ENCODE measurements at regions not wholly inside any gene's neighbourhood (a gene's known extent, or its start where the extent isn't known, plus 50 kb on each side); places are given as distances from the start of the nearest gene placed in this dataset.
A peak's percentile ranks its signal among the peaks of the same experiment; 100 is the strongest.

DNA sequence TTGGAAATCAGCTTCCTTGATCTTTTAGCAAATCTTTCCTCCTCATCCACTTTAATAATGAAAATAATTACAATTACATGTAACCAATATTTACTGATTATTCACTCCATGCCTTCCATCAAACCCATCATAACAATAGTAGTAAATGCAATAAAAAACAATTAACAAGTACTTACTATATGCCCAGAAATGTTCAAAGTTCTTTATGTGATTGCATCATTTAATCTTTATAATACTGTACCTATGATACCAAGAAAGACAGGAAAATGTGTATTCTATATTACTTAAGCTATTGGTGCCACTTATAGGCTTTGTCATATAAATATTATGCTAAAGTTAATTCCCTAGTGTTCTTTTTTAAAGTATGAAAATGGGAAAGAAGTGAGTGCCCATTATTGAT, 210.2 kb upstream of the PKDCC start:
- TF ChIP-seq, protein P1, sequence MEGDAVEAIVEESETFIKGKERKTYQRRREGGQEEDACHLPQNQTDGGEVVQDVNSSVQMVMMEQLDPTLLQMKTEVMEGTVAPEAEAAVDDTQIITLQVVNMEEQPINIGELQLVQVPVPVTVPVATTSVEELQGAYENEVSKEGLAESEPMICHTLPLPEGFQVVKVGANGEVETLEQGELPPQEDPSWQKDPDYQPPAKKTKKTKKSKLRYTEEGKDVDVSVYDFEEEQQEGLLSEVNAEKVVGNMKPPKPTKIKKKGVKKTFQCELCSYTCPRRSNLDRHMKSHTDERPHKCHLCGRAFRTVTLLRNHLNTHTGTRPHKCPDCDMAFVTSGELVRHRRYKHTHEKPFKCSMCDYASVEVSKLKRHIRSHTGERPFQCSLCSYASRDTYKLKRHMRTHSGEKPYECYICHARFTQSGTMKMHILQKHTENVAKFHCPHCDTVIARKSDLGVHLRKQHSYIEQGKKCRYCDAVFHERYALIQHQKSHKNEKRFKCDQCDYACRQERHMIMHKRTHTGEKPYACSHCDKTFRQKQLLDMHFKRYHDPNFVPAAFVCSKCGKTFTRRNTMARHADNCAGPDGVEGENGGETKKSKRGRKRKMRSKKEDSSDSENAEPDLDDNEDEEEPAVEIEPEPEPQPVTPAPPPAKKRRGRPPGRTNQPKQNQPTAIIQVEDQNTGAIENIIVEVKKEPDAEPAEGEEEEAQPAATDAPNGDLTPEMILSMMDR (IDR thresholded peaks at IDR 0.05 in 8 of 11, conservative IDR thresholded peaks at IDR 0.05 in 3 of 11): no peak
- TF ChIP-seq POLR2A (IDR thresholded peaks at IDR 0.05) (no peak), POLR2AphosphoS5 (IDR thresholded peaks at IDR 0.05) (no peak)
- no peaks in the 10 kb centered on the region for H3K9me3 ChIP-seq
- H3K36me3 ChIP-seq: no peaks in the 10 kb centered on the region
- DNase-seq: no peak
- intact Hi-C loops (cut with DNase I; ENCODE audit: low total_unique reads): no loop called here
- peaks cover 0 to 39% (median 3%) of the 10 kb centered on the region in 7 donors for H3K27me3 ChIP-seq (replicated peaks in 1 of 7)
- no peak overlapping the region for H3K27ac ChIP-seq
- no peak overlapping the region for H3K4me3 ChIP-seq
- H3K4me1 ChIP-seq: peaks cover 5 to 17% (median 14%) of the 10 kb centered on the region in 6 donors

DNA sequence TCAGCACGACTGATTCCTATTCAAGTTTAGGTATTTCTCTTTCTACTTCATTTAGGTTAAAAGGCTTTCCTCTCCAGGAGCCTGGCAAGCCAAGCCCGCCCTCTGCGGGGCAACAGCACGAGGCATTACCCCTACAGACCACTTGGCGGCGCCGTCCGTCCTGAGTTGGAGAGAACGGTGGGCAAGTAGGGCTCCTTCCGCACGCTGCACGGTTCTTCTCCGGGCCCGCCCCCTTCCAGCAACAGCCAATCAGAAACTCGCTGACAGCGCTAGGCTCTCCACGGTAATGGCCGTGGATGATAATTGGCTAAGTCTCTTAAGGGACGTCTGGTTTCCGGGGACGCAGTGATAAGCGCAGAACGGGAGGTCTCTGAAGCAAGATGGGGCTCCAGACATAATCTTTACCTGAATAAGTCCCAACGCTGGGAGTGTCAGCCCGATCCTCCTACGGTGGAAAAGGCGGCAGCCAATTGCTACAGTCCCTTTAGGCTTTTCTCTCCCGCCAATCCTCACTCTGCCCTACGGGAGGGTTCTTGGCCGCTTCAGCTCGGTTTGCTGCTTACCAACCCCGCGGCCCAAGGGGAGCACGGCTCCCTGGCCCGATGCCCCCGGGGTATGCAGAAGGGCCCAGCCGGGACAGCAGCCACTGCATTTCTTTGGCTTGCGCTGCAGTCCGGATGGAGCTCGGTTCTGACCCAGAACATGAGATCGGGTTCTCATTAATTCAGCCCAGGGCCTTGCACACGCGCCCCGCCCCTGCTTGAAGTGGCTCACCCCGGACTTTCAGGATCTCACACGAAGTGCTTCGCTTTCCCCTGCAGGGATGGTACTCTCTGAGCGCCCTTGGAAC, 206.9 kb upstream of the PKDCC start:
- Histone ChIP-seq H3K27me3 (replicated peaks in 1 of 7) (peaks cover 0 to 39% (median 3%) of the 10 kb centered on the region in 7 donors), H3K36me3 (no peaks in the 10 kb centered on the region)

DNA sequence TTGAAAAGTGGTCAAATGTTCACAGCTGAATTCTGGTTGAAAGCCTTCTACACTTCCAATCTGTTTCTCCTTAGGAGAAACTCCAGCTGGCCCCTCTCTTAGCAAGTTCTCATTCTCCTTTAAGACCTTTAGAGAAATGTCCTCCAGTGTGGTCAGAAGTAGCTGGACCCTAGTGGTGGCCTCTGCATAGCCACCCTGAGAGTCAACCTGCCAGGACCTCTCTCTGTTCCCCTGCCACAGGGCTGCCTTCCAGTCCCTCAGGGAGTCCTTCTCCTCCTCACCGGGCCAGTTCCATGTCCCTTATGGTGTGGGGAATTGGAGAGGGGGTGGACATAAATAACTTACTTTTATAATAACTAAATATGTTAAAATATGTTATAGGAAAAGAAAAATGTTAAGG, 200.9 kb upstream of the PKDCC start:
- no peaks in the 10 kb centered on the region for H3K36me3 ChIP-seq
- H3K27ac ChIP-seq: no peak overlapping the region
- intact Hi-C loops (cut with DNase I; ENCODE audit: low total_unique reads): no loop called here
- no peak for DNase-seq
- H3K4me1 ChIP-seq: peaks cover 0 to under 1% (median 0%) of the 10 kb centered on the region in 6 donors
- WGBS, 5 donors: 34 to 90% (median 75%) methylated on average over 1 of the region's 1 CpG
- no peaks in the 10 kb centered on the region for H3K9me3 ChIP-seq
- no peak for TF ChIP-seq POLR2AphosphoS5 (IDR thresholded peaks at IDR 0.05)
- TF ChIP-seq, protein P1 (IDR thresholded peaks at IDR 0.05 in 8 of 11, conservative IDR thresholded peaks at IDR 0.05 in 3 of 11): no peak
- no peak for TF ChIP-seq POLR2A (IDR thresholded peaks at IDR 0.05)
- peaks cover 0 to 55% (median 0%) of the 10 kb centered on the region in 7 donors for H3K27me3 ChIP-seq (replicated peaks in 1 of 7)
- no peak overlapping the region for H3K4me3 ChIP-seq

More for the DNA sequence above, 206.9 kb upstream of the PKDCC start:
- Histone ChIP-seq H3K27ac (peak overlapping the region; percentile 64 to 92 (median 86)), H3K4me3 (peak overlapping the region; percentile 57 to 84 (median 68)), H3K9me3 (no peaks in the 10 kb centered on the region), H3K4me1 (peaks cover 5 to 17% (median 14%) of the 10 kb centered on the region in 6 donors)
- TF ChIP-seq POLR2AphosphoS5 (IDR thresholded peaks at IDR 0.05): peak; percentile 73 to 90 (median 76)
- TF ChIP-seq, protein P1 (IDR thresholded peaks at IDR 0.05 in 8 of 11, conservative IDR thresholded peaks at IDR 0.05 in 3 of 11): peak; percentile 93 to 99 (median 97)
- peak in 2 of 3 donors; percentile 32 to 68 for TF ChIP-seq POLR2A (IDR thresholded peaks at IDR 0.05)
- intact Hi-C loops (cut with DNase I; ENCODE audit: low total_unique reads): no loop called here
- WGBS, 5 donors: 0 to 2% (median 1%) methylated on average over 45 to 48 of the region's 48 CpGs
- DNase-seq: peak; percentile 98

DNA sequence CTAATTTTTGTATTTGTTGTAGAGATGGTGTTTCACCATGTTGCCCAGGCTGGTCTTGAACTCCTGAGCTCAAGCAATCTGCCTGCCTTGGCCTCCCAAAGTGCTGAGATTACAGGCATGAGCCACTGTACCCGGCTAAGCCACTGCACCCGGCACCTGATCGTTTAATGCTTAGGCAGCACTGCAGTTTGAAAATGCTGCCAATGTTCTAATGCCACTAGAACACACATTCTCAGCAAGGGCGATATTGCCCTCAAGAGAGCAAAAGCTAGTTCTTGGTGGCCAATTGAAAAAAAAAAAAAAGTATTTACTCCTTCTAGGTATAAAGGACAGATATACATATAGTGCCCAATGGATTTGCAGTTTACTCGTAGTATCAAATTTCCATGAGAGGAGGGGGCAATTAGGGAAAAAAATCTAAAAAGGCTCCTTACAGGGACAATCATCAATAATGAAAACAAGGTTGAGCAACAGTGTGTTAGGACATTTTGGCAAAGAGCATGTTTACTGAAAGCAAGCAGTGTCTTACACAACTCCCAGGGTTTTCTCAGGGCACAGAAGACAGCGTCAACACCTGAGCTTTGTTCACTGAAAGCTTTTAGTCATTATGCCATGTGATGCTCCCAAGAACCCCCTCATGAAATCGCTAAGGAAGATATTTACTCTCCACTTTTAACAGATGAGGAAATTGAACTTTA, 199.9 kb upstream of the PKDCC start:
- H3K27ac ChIP-seq: no peak overlapping the region
- H3K36me3 ChIP-seq: no peaks in the 10 kb centered on the region
- peaks cover 0 to 55% (median 0%) of the 10 kb centered on the region in 7 donors for H3K27me3 ChIP-seq (replicated peaks in 1 of 7)
- no peak for TF ChIP-seq POLR2A (IDR thresholded peaks at IDR 0.05)
- TF ChIP-seq, protein P1 (IDR thresholded peaks at IDR 0.05 in 8 of 11, conservative IDR thresholded peaks at IDR 0.05 in 3 of 11): no peak
- no peak for TF ChIP-seq POLR2AphosphoS5 (IDR thresholded peaks at IDR 0.05)
- WGBS, 5 donors: 70 to 78% (median 73%) methylated on average over 7 of the region's 7 CpGs
- no peaks in the 10 kb centered on the region for H3K9me3 ChIP-seq
- H3K4me3 ChIP-seq: no peak overlapping the region
- no peak for DNase-seq
- H3K4me1 ChIP-seq: no peaks in the 10 kb centered on the region
- intact Hi-C loops (cut with DNase I; ENCODE audit: low total_unique reads): no loop called here
